ENCODE measurements at regions not wholly inside any gene's neighbourhood (a gene's known extent, or its start where the extent isn't known, plus 50 kb on each side); places are given as distances from the start of the nearest gene placed in this dataset.

- no peak for DNase-seq (ENCODE audit: low read depth)
These were observed 143.3 kb downstream of the SEC61B start for GRCh38 chr9:99365233-99365980.

- DNase-seq (ENCODE audit: low read depth) = no peak
These were observed 144.1 kb downstream of the SEC61B start for GRCh38 chr9:99366183-99366582.

GRCh38 chr9:99366621-99367020 is 144.5 kb downstream of the SEC61B start:
- no peak for DNase-seq (ENCODE audit: low read depth)

- DNase-seq (ENCODE audit: low read depth) = peak; percentile 56
These were observed 146.6 kb downstream of the SEC61B start for GRCh38 chr9:99368341-99369326.

- DNase-seq (ENCODE audit: low read depth) = no peak
These were observed 147.2 kb downstream of the SEC61B start for GRCh38 chr9:99369327-99369722.

GRCh38 chr9:99370376-99370775 is 148.3 kb downstream of the SEC61B start:
- no peak for DNase-seq (ENCODE audit: low read depth)

- DNase-seq (ENCODE audit: low read depth) = no peak
These were observed 149.3 kb downstream of the SEC61B start for GRCh38 chr9:99371376-99371775.

- DNase-seq (ENCODE audit: low read depth) = no peak
These were observed 151.8 kb downstream of the SEC61B start for GRCh38 chr9:99373912-99374311.

GRCh38 chr9:99374793-99375192 is 152.7 kb downstream of the SEC61B start:
- no peak for DNase-seq (ENCODE audit: low read depth)

- no peak for DNase-seq (ENCODE audit: low read depth)
These were observed 153.4 kb downstream of the SEC61B start for GRCh38 chr9:99375481-99375880.

- DNase-seq (ENCODE audit: low read depth) = no peak
These were observed 156.0 kb downstream of the SEC61B start for GRCh38 chr9:99377790-99378775.

- DNase-seq (ENCODE audit: low read depth) = no peak
These were observed 161.5 kb downstream of the SEC61B start for GRCh38 chr9:99383536-99383935.

- no peak for DNase-seq (ENCODE audit: low read depth)
These were observed 163.1 kb downstream of the SEC61B start for GRCh38 chr9:99385215-99385614.

GRCh38 chr9:99385814-99386279 is 163.8 kb downstream of the SEC61B start:
- peak; percentile 22 for DNase-seq (ENCODE audit: low read depth)

- no peak for DNase-seq (ENCODE audit: low read depth)
These were observed 165.3 kb downstream of the SEC61B start for GRCh38 chr9:99387431-99387830.

- peak; percentile 53 for DNase-seq (ENCODE audit: low read depth)
These were observed 167.3 kb downstream of the SEC61B start for GRCh38 chr9:99389087-99390033.

- DNase-seq (ENCODE audit: low read depth) = no peak
These were observed 170.0 kb downstream of the SEC61B start for GRCh38 chr9:99391937-99392594.

- no peak for DNase-seq (ENCODE audit: low read depth)
These were observed 170.9 kb downstream of the SEC61B start for GRCh38 chr9:99392986-99393385.

GRCh38 chr9:99393993-99394392 is 171.9 kb downstream of the SEC61B start:
- no peak for DNase-seq (ENCODE audit: low read depth)

GRCh38 chr9:99398241-99398640 is 176.2 kb downstream of the SEC61B start:
- peak; percentile 52 for DNase-seq (ENCODE audit: low read depth)

Data from Daoy (cell line).